Smooth muscle cell (in vitro differentiated cells): ENCODE measurements at regions not wholly inside any gene's neighbourhood (a gene's known extent, or its start where the extent isn't known, plus 50 kb on each side); places are given as distances from the start of the nearest gene placed in this dataset.

Source experiments
- DNase-seq: peaks from one replicate; lab custom pipeline; 2025; ENCODE audit not compliant: unreplicated experiment; lab: John Stamatoyannopoulos, UW
- H2AFZ ChIP-seq: fragments of 200-600 bp; sonication (generic); 2 replicates; pipeline ENCODE4 v1.6.0; 2016; ENCODE audit warnings: antibody characterized with exemption, low read depth, mild to moderate bottlenecking
- H3F3A ChIP-seq: fragments of 200-600 bp; sonication (generic); 2 replicates; pipeline ENCODE4 v1.6.0; 2017; ENCODE audit warnings: antibody characterized with exemption, low read depth
- H3K27ac ChIP-seq: fragments of 200-600 bp; sonication (generic); 2 replicates; pipeline ENCODE4 v1.5.1; 2016; ENCODE audit warnings: low read depth, mild to moderate bottlenecking
- H3K27me3 ChIP-seq: fragments of 200-600 bp; sonication (generic); 2 replicates; pipeline ENCODE4 v1.6.1; 2016; ENCODE audit warnings: low read depth, mild to moderate bottlenecking
- H3K36me3 ChIP-seq: fragments of 200-600 bp; sonication (generic); 2 replicates; pipeline ENCODE4 v1.5.1; 2016; ENCODE audit warnings: low read depth
- H3K4me1 ChIP-seq: fragments of 200-600 bp; sonication (generic); 2 replicates; pipeline ENCODE4 v1.5.1; 2016; ENCODE audit warnings: low read depth
- H3K4me2 ChIP-seq: fragments of 200-600 bp; sonication (generic); 2 replicates; pipeline ENCODE4 v1.6.0; 2016; ENCODE audit warnings: mild to moderate bottlenecking
- H3K4me3 ChIP-seq: fragments of 200-600 bp; sonication (generic); 2 replicates; pipeline ENCODE4 v1.5.1; 2016; ENCODE audit warnings: mild to moderate bottlenecking
- H3K79me2 ChIP-seq: fragments of 200-600 bp; sonication (generic); 2 replicates; pipeline ENCODE4 v1.6.0; 2016; ENCODE audit warnings: low read depth, mild to moderate bottlenecking
- H3K9ac ChIP-seq: fragments of 200-600 bp; sonication (generic); 2 replicates; pipeline ENCODE4 v1.6.0; 2016; ENCODE audit warnings: low read depth
- H3K9me3 ChIP-seq: fragments of 200-600 bp; sonication (generic); replicated peaks from 2 replicates; pipeline ENCODE4 v1.5.1; 2016; ENCODE audit warnings: low read depth
- H4K20me1 ChIP-seq: fragments of 200-600 bp; sonication (generic); 2 replicates; pipeline ENCODE4 v1.6.0; 2016; ENCODE audit warnings: low read depth
- WGBS: methylation state at CpG from one replicate; pipeline ENCODE4 v1.1.7; 2016; ENCODE audit warnings: low lambda C conversion rate; 5-methylcytosine and 5-hydroxymethylcytosine counted together
- TF ChIP-seq, protein P1 (sequence below): fragments of 200-600 bp; sonication (generic); IDR thresholded peaks from 2 replicates; pipeline ENCODE4 v1.5.1; 2017; ENCODE audit warnings: borderline replicate concordance, mild to moderate bottlenecking, antibody characterized with exemption; ENCODE audit not compliant: insufficient read depth, poor library complexity, severe bottlenecking

DNA sequence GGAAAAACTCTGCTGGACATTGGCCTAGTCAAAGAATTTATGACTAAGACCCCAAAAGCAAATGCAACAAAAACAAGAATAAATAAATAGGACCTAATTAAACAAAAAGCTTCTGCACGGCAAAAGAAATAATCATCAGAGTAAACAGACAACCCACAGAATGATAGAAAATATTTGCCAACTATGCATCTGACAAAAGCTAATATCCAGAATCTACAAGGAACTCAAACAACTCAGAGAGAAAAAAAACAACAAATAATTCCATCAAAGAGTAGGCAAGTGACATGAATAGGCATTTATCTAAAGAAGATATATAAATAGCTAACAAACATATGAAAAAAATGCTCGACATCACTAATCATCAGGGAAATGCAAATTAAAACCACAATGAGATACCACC lies 91.2 kb upstream of the PALMD start:
- Histone ChIP-seq H3K79me2 (no peaks in the 10 kb centered on the region), H3K4me2 (no peak overlapping the region), H3K27me3 (no peaks in the 10 kb centered on the region), H2AFZ (no peak overlapping the region), H3F3A (no peaks in the 10 kb centered on the region), H3K4me3 (no peak overlapping the region), H3K9ac (no peak overlapping the region), H3K4me1 (no peaks in the 10 kb centered on the region), H4K20me1 (no peaks in the 10 kb centered on the region), H3K27ac (no peak overlapping the region), H3K36me3 (no peaks in the 10 kb centered on the region), H3K9me3 (no peaks in the 10 kb centered on the region)
- no peak for DNase-seq
- WGBS, result 62% methylated on average over 2 of the region's 2 CpGs
- TF ChIP-seq, protein P1, sequence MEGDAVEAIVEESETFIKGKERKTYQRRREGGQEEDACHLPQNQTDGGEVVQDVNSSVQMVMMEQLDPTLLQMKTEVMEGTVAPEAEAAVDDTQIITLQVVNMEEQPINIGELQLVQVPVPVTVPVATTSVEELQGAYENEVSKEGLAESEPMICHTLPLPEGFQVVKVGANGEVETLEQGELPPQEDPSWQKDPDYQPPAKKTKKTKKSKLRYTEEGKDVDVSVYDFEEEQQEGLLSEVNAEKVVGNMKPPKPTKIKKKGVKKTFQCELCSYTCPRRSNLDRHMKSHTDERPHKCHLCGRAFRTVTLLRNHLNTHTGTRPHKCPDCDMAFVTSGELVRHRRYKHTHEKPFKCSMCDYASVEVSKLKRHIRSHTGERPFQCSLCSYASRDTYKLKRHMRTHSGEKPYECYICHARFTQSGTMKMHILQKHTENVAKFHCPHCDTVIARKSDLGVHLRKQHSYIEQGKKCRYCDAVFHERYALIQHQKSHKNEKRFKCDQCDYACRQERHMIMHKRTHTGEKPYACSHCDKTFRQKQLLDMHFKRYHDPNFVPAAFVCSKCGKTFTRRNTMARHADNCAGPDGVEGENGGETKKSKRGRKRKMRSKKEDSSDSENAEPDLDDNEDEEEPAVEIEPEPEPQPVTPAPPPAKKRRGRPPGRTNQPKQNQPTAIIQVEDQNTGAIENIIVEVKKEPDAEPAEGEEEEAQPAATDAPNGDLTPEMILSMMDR, result no peak

DNA sequence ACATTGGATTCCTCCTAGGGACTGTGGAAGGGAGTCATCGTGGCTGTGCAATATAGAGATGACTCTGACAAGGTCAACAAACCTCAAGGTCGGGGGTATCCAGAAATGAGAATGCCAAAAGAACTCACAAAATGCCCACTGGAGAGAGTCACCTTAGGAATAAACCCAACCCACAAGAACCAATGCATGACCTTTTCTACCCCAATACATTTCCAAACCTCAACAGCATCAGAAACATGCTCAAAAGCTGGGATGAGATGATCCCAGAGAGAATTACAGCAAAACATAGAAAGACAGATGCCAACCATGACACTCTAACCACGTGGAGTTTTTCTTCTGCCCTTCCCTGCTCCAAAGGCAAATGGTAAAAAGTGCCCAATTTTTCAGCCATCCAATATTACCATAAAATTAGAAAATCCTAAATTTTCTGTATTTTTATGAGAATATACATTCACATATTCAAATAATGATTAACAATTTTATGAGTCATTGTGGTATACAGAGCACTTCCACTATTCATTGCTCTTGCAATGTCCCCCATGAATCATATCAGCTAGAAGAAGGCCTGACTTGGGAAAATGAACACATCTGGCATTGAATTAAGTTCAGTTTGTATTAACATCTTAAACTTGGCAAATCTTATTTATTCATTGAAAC lies 88.2 kb upstream of the PALMD start:
- Histone ChIP-seq H2AFZ (no peak overlapping the region), H3K79me2 (no peaks in the 10 kb centered on the region), H3K9ac (no peak overlapping the region), H3K27ac (peak overlapping the region; percentile 51), H3K36me3 (no peaks in the 10 kb centered on the region), H3K4me3 (no peak overlapping the region), H3F3A (no peaks in the 10 kb centered on the region), H3K4me2 (no peak overlapping the region), H3K27me3 (no peaks in the 10 kb centered on the region), H3K9me3 (no peaks in the 10 kb centered on the region), H4K20me1 (no peaks in the 10 kb centered on the region), H3K4me1 (no peaks in the 10 kb centered on the region)
- no peak for DNase-seq
- TF ChIP-seq, protein P1, result no peak
- WGBS, result 81% methylated on average over 3 of the region's 3 CpGs

DNA sequence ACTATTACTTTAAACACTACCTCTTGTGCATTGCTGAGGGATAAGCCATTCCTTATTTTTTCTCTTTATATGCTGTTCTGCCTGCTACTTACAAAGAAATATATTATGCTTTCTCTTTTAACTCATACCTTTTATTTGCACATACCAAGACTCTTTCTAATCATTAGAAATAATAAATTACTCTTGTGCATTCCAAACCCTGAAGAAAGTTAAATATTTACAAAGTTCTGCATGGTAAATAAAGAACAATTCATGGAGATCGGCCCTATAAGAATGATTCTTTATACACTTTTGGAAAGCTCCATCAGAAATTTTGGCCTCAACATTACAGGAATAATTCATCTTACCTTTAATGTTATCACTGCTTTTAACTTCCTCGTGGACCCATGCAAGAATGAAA lies 86.7 kb upstream of the PALMD start:
- Histone ChIP-seq H3K36me3 (no peaks in the 10 kb centered on the region), H2AFZ (no peak overlapping the region), H3K27ac (no peak overlapping the region), H3K79me2 (no peaks in the 10 kb centered on the region), H3K27me3 (no peaks in the 10 kb centered on the region), H3K9me3 (no peaks in the 10 kb centered on the region), H4K20me1 (no peaks in the 10 kb centered on the region), H3F3A (no peaks in the 10 kb centered on the region), H3K4me2 (no peak overlapping the region), H3K9ac (no peak overlapping the region), H3K4me3 (no peak overlapping the region), H3K4me1 (no peaks in the 10 kb centered on the region)
- DNase-seq, result no peak
- WGBS, result 87% methylated on average over 2 of the region's 2 CpGs
- TF ChIP-seq, protein P1, result no peak
